Right cardiac atrium (tissue), 5 donors: ENCODE measurements at regions not wholly inside any gene's neighbourhood (a gene's known extent, or its start where the extent isn't known, plus 50 kb on each side); places are given as distances from the start of the nearest gene placed in this dataset.
"Not testable (repeated sequence)": the region's sequence is repeated elsewhere in the genome, so short reads cannot be mapped to it uniquely, and the experiment has no call there.

Experiments used
- ATAC-seq, 2 donors: fragments of 200-7000 bp; cut with Tn5 transposase; one replicate each; pipeline versions ENCODE4 v1.8.0 to v1.9.1; 2020; ENCODE audit warnings: moderate library complexity in 2 of 2, mild to moderate bottlenecking in 1 of 2
- DNase-seq, 3 donors: peaks; one replicate each; pipeline ENCODE4 v3.0.0-alpha.2; 2020
- H3K27ac ChIP-seq: one replicate; pipeline ENCODE4 v1.5.1; 2013; ENCODE audit warnings: mild to moderate bottlenecking, low read length, control low read depth, moderate library complexity
- H3K27me3 ChIP-seq: one replicate; pipeline ENCODE4 v1.6.1; 2013; ENCODE audit not compliant: control insufficient read depth, insufficient read depth
- H3K4me1 ChIP-seq: one replicate; pipeline ENCODE4 v1.6.1; 2013; ENCODE audit warnings: low read length; ENCODE audit not compliant: control insufficient read depth, insufficient read depth
- H3K4me3 ChIP-seq: one replicate; pipeline ENCODE4 v1.5.1; 2013; ENCODE audit warnings: low read length, control low read depth
- H3K9me3 ChIP-seq: one replicate; pipeline ENCODE4 v1.6.1; 2013; ENCODE audit warnings: low read length; ENCODE audit not compliant: control insufficient read depth
- WGBS: extraction: QIAGEN DNeasy Blood & Tissue Kit; methylation state at CpG from one replicate; pipeline ENCODE4 v1.1.7; 2013; 5-methylcytosine and 5-hydroxymethylcytosine counted together
- intact Hi-C, 4 donors: fragments of 100-400 bp; cut with DNase I; formaldehyde crosslinking; loops; one replicate each; pipeline versions ENCODE4 v1.11.0 to v1.14.0; 2022 to 2023
- donor health status: healthy with polysubstance abuse.
- donor health status: DM: no; HTN: yes; CAD: no.
- donor health status: DM: no; HTN: no; CAD: no.
- donor health status: DM: no; HTN: yes; CAD: no; lungs with severe emphysema.
- donor health status: DM: yes; HTN: yes; CAD: no.

DNA sequence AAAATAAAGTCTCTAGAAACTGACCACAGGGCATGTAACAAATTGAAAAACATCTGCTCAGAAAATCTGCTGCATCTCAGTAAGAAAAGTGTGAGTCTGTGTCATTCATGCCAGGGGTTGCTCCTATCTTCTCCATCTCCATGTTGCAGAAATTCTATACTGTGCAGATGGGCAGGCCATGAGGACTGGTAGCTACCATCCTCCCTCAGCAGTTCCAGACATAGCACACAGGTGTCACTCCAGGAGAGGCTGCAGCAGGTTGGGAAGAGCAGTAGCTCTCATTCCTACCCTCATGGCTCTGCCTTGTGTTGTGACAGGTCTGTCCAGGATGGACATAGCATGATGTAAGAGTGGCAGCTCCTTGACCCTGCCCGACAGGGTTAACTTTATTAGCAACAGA is 173.4 kb downstream of the NDUFS4 start:
- Histone ChIP-seq H3K4me3 (no peak overlapping the region), H3K27ac (no peak overlapping the region), H3K27me3 (no peaks in the 10 kb centered on the region), H3K4me1 (no peaks in the 10 kb centered on the region), H3K9me3 (no peaks in the 10 kb centered on the region)
- no peak for ATAC-seq
- DNase-seq, result no peak
- intact Hi-C loops, result no loop called here
- WGBS, result 77% methylated on average over 1 of the region's 1 CpG

- intact Hi-C loops, result no loop called here
- Histone ChIP-seq H3K9me3 (no peaks in the 10 kb centered on the region), H3K4me3 (no peak overlapping the region), H3K4me1 (no peaks in the 10 kb centered on the region), H3K27ac (no peak overlapping the region), H3K27me3 (no peaks in the 10 kb centered on the region)
- WGBS, result 87% methylated on average over 3 of the region's 3 CpGs
- no peak for DNase-seq
- ATAC-seq, result no peak
Measured at GRCh38 chr5:53738105-53738504, 177.7 kb downstream of the NDUFS4 start.

- WGBS, result 78% methylated on average over 4 of the region's 4 CpGs
- DNase-seq, result no peak
- Histone ChIP-seq H3K4me3 (no peak overlapping the region), H3K9me3 (no peaks in the 10 kb centered on the region), H3K27me3 (no peaks in the 10 kb centered on the region), H3K4me1 (no peaks in the 10 kb centered on the region), H3K27ac (no peak overlapping the region)
- ATAC-seq, result no peak
- intact Hi-C loops, result no loop called here
Measured at GRCh38 chr5:53739111-53739510, 178.7 kb downstream of the NDUFS4 start.

- no peak overlapping the region for H3K27ac ChIP-seq
- no peaks in the 10 kb centered on the region for H3K9me3 ChIP-seq
- no peaks in the 10 kb centered on the region for H3K4me1 ChIP-seq
- intact Hi-C loops, result no loop called here
- ATAC-seq (no peak), DNase-seq (no peak)
- no peaks in the 10 kb centered on the region for H3K27me3 ChIP-seq
- no peak overlapping the region for H3K4me3 ChIP-seq
- WGBS, result 83% methylated on average over 1 of the region's 1 CpG
Measured at GRCh38 chr5:53749621-53750020, 189.2 kb downstream of the NDUFS4 start.

- ATAC-seq, H3K27me3 ChIP-seq, H3K27ac ChIP-seq, H3K4me1 ChIP-seq, DNase-seq, intact Hi-C loops, H3K9me3 ChIP-seq, H3K4me3 ChIP-seq: not testable (repeated sequence)
- 91% methylated on average over 7 of the region's 7 CpGs for WGBS
Measured at GRCh38 chr5:53752282-53752681, 191.8 kb downstream of the NDUFS4 start.

DNA sequence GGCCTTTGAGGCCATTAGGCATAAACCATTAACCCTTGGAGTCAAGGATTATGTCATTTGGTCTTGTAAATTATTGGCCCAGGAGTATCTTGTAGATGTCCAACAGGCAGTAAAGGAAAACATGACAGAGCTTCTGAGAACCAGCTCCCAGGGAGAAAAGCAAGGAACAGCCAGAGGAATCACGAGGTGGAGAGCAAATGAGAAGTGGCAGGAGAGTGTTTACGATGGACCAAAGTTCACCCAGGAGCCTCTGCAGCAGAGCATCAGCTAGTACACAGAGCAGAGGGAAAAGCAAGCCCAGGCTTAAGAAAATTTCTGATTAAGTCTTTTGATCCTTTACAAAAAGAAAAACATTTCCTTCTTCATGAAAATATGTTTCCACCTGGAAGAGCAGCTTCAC is 206.2 kb downstream of the NDUFS4 start:
- 69% methylated on average over 2 of the region's 2 CpGs for WGBS
- intact Hi-C loops, result no loop called here

GRCh38 chr5:53777864-53778618 is 217.6 kb downstream of the NDUFS4 start:
- Histone ChIP-seq H3K27ac (no peak overlapping the region), H3K27me3 (no peaks in the 10 kb centered on the region), H3K4me1 (peaks cover 3% of the 10 kb centered on the region), H3K4me3 (no peak overlapping the region), H3K9me3 (no peaks in the 10 kb centered on the region)
- intact Hi-C loops, result no loop called here
- 92% methylated on average over 5 of the region's 5 CpGs for WGBS
- ATAC-seq (no peak), DNase-seq (no peak)

More for the DNA sequence above, 206.2 kb downstream of the NDUFS4 start:
- Histone ChIP-seq H3K4me3 (no peak overlapping the region), H3K27ac (no peak overlapping the region), H3K9me3 (no peaks in the 10 kb centered on the region), H3K4me1 (no peaks in the 10 kb centered on the region), H3K27me3 (no peaks in the 10 kb centered on the region)
- no peak for DNase-seq
- ATAC-seq, result no peak

GRCh38 chr5:53779541-53779981 is 219.1 kb downstream of the NDUFS4 start:
- no peak overlapping the region for H3K27ac ChIP-seq
- WGBS, result 13% methylated on average over 4 of the region's 4 CpGs

GRCh38 chr5:53782620-53783019 is 222.2 kb downstream of the NDUFS4 start:
- Histone ChIP-seq H3K4me1 (peaks cover 3% of the 10 kb centered on the region), H3K27me3 (no peaks in the 10 kb centered on the region), H3K9me3 (no peaks in the 10 kb centered on the region), H3K4me3 (no peak overlapping the region), H3K27ac (no peak overlapping the region)
- 91% methylated on average over 4 of the region's 4 CpGs for WGBS
- ATAC-seq, result no peak
- intact Hi-C loops, result no loop called here
- no peak for DNase-seq

More at GRCh38 chr5:53779541-53779981, 219.1 kb downstream of the NDUFS4 start:
- DNase-seq (peak in 2 of 3 donors; percentile 19 to 76), ATAC-seq (peak in 1 of 2 donors; percentile 84)
- intact Hi-C loops, result no loop called here
- H3K4me1 ChIP-seq, result peaks cover 3% of the 10 kb centered on the region
- H3K9me3 ChIP-seq, result no peaks in the 10 kb centered on the region
- no peak overlapping the region for H3K4me3 ChIP-seq
- no peaks in the 10 kb centered on the region for H3K27me3 ChIP-seq

- H3K27me3 ChIP-seq, result no peaks in the 10 kb centered on the region
- WGBS, result 88% methylated on average over 11 of the region's 11 CpGs
- ATAC-seq (no peak), DNase-seq (no peak)
- intact Hi-C loops, result no loop called here
- H3K9me3 ChIP-seq, result no peaks in the 10 kb centered on the region
- no peak overlapping the region for H3K27ac ChIP-seq
- H3K4me3 ChIP-seq, result no peak overlapping the region
- H3K4me1 ChIP-seq, result peaks cover 3% of the 10 kb centered on the region
Measured at GRCh38 chr5:53783624-53784228, 223.3 kb downstream of the NDUFS4 start.

- ATAC-seq (no peak), DNase-seq (no peak)
- H3K4me1 ChIP-seq, result no peaks in the 10 kb centered on the region
- no peaks in the 10 kb centered on the region for H3K9me3 ChIP-seq
- WGBS, result 69% methylated on average over 6 of the region's 6 CpGs
- H3K27ac ChIP-seq, result no peak overlapping the region
- intact Hi-C loops, result no loop called here
- H3K4me3 ChIP-seq, result no peak overlapping the region
- H3K27me3 ChIP-seq, result no peaks in the 10 kb centered on the region
Measured at GRCh38 chr5:53784596-53784995, 224.2 kb downstream of the NDUFS4 start.
